K562 (cell line): ENCODE measurements at regions not wholly inside any gene's neighbourhood (a gene's known extent, or its start where the extent isn't known, plus 50 kb on each side); places are given as distances from the start of the nearest gene placed in this dataset.

ENCODE experiments used
- CTBP1 ChIP-seq: fragments of 450-650 bp; IDR thresholded peaks from 2 replicates; pipeline ENCODE4 v1.6.1; 2016; ENCODE audit warnings: borderline replicate concordance
- CTCF ChIP-seq, 3 experiments: IDR thresholded peaks in 2 of 3; conservative IDR thresholded peaks in 1 of 3; 2 replicates each; pipeline ENCODE4 v1.5.1; 2011 to 2012; ENCODE audit warnings: low read length in 3 of 3, mild to moderate bottlenecking in 3 of 3, control low read depth in 2 of 3, improper control_type of control experiment in 1 of 3, inconsistent platforms in 1 of 3, low read depth in 1 of 3, mixed read lengths in 1 of 3, moderate library complexity in 1 of 3; ENCODE audit not compliant: insufficient read depth in 2 of 3
- E2F6 ChIP-seq, 2 experiments: IDR thresholded peaks; 2 replicates each; pipeline ENCODE4 v1.6.1; 2011; ENCODE audit warnings: borderline replicate concordance in 1 of 2, control low read depth in 1 of 2, low read depth in 1 of 2, low read length in 1 of 2, mild to moderate bottlenecking in 1 of 2, mixed read lengths in 1 of 2, moderate library complexity in 1 of 2; ENCODE audit not compliant: insufficient read depth in 1 of 2, insufficient read length in 1 of 2, poor library complexity in 1 of 2, severe bottlenecking in 1 of 2; ENCODE audit errors: extremely low read depth in 1 of 2
- HDAC6 ChIP-seq: IDR thresholded peaks from 2 replicates; pipeline ENCODE4 v1.6.1; 2012; ENCODE audit warnings: low read depth, mild to moderate bottlenecking, control low read depth, inconsistent platforms, low read length, moderate library complexity
- MAFK ChIP-seq: IDR thresholded peaks from 2 replicates; pipeline ENCODE4 v1.6.1; 2011; ENCODE audit warnings: low read length, improper control_type of control experiment
- POLR2A ChIP-seq: fragments of 450-650 bp; conservative IDR thresholded peaks from 2 replicates; pipeline ENCODE4 v1.6.1; 2016
- SMARCC2 ChIP-seq: fragments of 450-650 bp; IDR thresholded peaks from 2 replicates; pipeline ENCODE4 v1.6.1; 2017; ENCODE audit warnings: antibody characterized with exemption, moderate library complexity, mild to moderate bottlenecking, low read depth
- USF2 ChIP-seq: sonication (generic); formaldehyde crosslinking; IDR thresholded peaks from 2 replicates; pipeline ENCODE4 v1.5.0; 2020; ENCODE audit warnings: missing genetic modification reagents
- ZFX ChIP-seq: sonication (generic); formaldehyde crosslinking; IDR thresholded peaks from 2 replicates; pipeline ENCODE4 v1.8.0; 2022; ENCODE audit warnings: mild to moderate bottlenecking, missing genetic modification reagents, moderate library complexity
- ZNF282 ChIP-seq: sonication (generic); formaldehyde crosslinking; IDR thresholded peaks from 2 replicates; pipeline ENCODE4 v1.8.1; 2023; ENCODE audit warnings: missing genetic modification reagents
- ZNF586 ChIP-seq: fragments of 450-650 bp; formaldehyde crosslinking; conservative IDR thresholded peaks from 2 replicates; pipeline ENCODE4 v1.4.0; 2020; ENCODE audit warnings: mild to moderate bottlenecking, moderate library complexity
- TF ChIP-seq, protein P1 (sequence below), 2 experiments: fragments of 150-350 bp in 1 of 2; IDR thresholded peaks; 2 replicates each; pipeline ENCODE4 v1.6.1; 2012 to 2016; ENCODE audit warnings: low read depth in 2 of 2, low read length in 2 of 2, mild to moderate bottlenecking in 1 of 2, moderate library complexity in 1 of 2

DNA sequence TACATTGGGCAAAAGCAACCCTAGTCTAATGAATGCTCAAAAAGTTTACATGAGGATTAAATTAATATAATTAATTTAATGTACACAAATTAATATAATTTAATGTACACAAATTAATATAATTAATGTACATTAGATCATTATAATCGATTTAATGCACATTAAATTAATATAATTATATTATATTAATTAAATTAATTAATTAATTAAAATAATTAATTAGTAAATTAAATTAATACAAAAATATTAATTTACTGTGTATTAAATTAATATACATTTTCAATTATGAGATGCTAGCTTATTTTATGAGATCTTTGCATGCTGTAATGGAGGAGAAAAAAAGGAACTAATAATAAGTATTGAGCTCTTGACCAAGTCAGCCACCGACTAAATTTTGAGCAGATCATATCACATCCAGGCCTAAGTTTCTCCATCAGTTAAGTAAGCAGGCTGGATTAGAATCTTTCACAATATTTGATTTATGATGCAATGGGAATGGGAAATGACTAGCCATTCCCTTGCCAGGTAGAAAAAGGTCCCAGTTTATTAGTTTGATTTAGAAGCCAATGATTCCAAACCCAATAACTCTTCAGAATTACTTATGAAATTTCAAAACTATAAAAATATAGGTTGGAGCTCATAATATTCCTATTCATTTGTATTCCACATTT, 533.4 kb upstream of the GRIA1 start:
- TF ChIP-seq CTBP1 (no peak), SMARCC2 (no peak), HDAC6 (no peak), MAFK (no peak), ZFX (CRISPR knock-in tag) (no peak), POLR2A (no peak), ZNF586 (CRISPR knock-in tag) (no peak), USF2 (CRISPR knock-in tag) (no peak), CTCF (IDR thresholded peaks at IDR 0.05 in 2 of 3, conservative IDR thresholded peaks at IDR 0.05 in 1 of 3; ENCODE audit: insufficient read depth in 2 of 3, low read depth in 1 of 3, low read length in 3 of 3) (no peak), E2F6 (IDR thresholded peaks at IDR 0.05; ENCODE audit: borderline replicate concordance in 1 of 2, extremely low read depth in 1 of 2, insufficient read depth in 1 of 2, insufficient read length in 1 of 2, low read depth in 1 of 2, low read length in 1 of 2, poor library complexity in 1 of 2, severe bottlenecking in 1 of 2) (no peak), ZNF282 (CRISPR knock-in tag) (no peak)
- TF ChIP-seq, protein P1, sequence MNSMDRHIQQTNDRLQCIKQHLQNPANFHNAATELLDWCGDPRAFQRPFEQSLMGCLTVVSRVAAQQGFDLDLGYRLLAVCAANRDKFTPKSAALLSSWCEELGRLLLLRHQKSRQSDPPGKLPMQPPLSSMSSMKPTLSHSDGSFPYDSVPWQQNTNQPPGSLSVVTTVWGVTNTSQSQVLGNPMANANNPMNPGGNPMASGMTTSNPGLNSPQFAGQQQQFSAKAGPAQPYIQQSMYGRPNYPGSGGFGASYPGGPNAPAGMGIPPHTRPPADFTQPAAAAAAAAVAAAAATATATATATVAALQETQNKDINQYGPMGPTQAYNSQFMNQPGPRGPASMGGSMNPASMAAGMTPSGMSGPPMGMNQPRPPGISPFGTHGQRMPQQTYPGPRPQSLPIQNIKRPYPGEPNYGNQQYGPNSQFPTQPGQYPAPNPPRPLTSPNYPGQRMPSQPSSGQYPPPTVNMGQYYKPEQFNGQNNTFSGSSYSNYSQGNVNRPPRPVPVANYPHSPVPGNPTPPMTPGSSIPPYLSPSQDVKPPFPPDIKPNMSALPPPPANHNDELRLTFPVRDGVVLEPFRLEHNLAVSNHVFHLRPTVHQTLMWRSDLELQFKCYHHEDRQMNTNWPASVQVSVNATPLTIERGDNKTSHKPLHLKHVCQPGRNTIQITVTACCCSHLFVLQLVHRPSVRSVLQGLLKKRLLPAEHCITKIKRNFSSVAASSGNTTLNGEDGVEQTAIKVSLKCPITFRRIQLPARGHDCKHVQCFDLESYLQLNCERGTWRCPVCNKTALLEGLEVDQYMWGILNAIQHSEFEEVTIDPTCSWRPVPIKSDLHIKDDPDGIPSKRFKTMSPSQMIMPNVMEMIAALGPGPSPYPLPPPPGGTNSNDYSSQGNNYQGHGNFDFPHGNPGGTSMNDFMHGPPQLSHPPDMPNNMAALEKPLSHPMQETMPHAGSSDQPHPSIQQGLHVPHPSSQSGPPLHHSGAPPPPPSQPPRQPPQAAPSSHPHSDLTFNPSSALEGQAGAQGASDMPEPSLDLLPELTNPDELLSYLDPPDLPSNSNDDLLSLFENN (IDR thresholded peaks at IDR 0.05; ENCODE audit: low read depth in 2 of 2, low read length in 2 of 2), result no peak
